ENCODE measurements at regions not wholly inside any gene's neighbourhood (a gene's known extent, or its start where the extent isn't known, plus 50 kb on each side); places are given as distances from the start of the nearest gene placed in this dataset.

GRCh38 chr21:32954353-32954752 is 71.4 kb upstream of the OLIG2 start:
- dilution Hi-C loops (cut with HindIII; ENCODE audit: low sequenced_read_pairs, unreplicated experiment) (no loop called here), in situ Hi-C loops (cut with MboI; ENCODE audit: low sequenced_read_pairs) (no loop called here), intact Hi-C loops (cut with micrococcal nuclease) (no loop called here)
- Histone ChIP-seq H3K4me3 (ENCODE audit: insufficient read depth, low read depth, low read length) (no peak overlapping the region), H3K4me1 (ENCODE audit: control insufficient read depth, insufficient read depth, low read length) (no peaks in the 10 kb centered on the region), H3K4ac (ENCODE audit: low read depth, low read length) (no peak overlapping the region), H3K27ac (ENCODE audit: insufficient read depth, low read length) (no peak overlapping the region), H2BK120ac (ENCODE audit: low read depth, low read length) (no peak overlapping the region), H3K79me1 (ENCODE audit: low read depth in 1 of 2, low read length in 2 of 2) (no peaks in the 10 kb centered on the region), H4K8ac (ENCODE audit: low read depth in 2 of 2, low read length in 2 of 2) (no peak overlapping the region), H3K9me3 (ENCODE audit: control insufficient read depth, insufficient read depth, low read length) (no peaks in the 10 kb centered on the region), H3K9me1 (ENCODE audit: insufficient read depth, low read length) (no peaks in the 10 kb centered on the region), H4K91ac (ENCODE audit: insufficient read depth, low read depth, low read length) (no peak overlapping the region), H2AK9ac (replicated peaks; ENCODE audit: low read depth, low read length, poor library complexity) (no peak overlapping the region), H3K36me3 (ENCODE audit: control insufficient read depth, insufficient read depth, low read length) (no peaks in the 10 kb centered on the region), H3K18ac (ENCODE audit: low read depth, low read length) (no peak overlapping the region), H3K9ac (ENCODE audit: low read depth, low read length) (no peak overlapping the region), H3K23ac (ENCODE audit: low read depth, low read length) (no peak overlapping the region), H2BK20ac (ENCODE audit: low read depth, low read length) (no peak overlapping the region), H4K20me1 (ENCODE audit: insufficient read depth, low read length) (no peaks in the 10 kb centered on the region), H3K56ac (ENCODE audit: extremely low read depth, insufficient read depth, low read length) (no peak overlapping the region), H3K14ac (replicated peaks; ENCODE audit: low read depth, low read length) (no peak overlapping the region), H3K27me3 (ENCODE audit: control insufficient read depth, insufficient read depth, low read length) (peaks cover 47% of the 10 kb centered on the region), H2AK5ac (ENCODE audit: low read depth, low read length) (no peak overlapping the region), H4K5ac (ENCODE audit: low read depth, low read length) (no peak overlapping the region), H2BK5ac (ENCODE audit: low read depth, low read length, poor library complexity, severe bottlenecking) (no peak overlapping the region), H2BK15ac (ENCODE audit: low read depth, low read length) (no peak overlapping the region), H3K4me2 (ENCODE audit: low read depth, low read length) (no peak overlapping the region), H2AFZ (replicated peaks; ENCODE audit: low read length, poor library complexity) (no peak overlapping the region)
- no TSS peak for BruUV-seq (replicated peaks)
- WGBS, 2 experiments (ENCODE audit: extremely low coverage in 2 of 2, insufficient read length in 1 of 2), result 43% methylated on average over 1 of the region's 7 CpGs; no CpG with 5 or more reads in 1 of the 2 experiments
- ChIA-PET POLR2A (ENCODE audit: unreplicated experiment) (no interaction called here), CTCF (interaction anchor here (1.6 kb wide), 1 partner anchor 14 kb away, joined by 4 read pairs; no protein-coding TSS in a partner anchor)
- no peak for TF ChIP-seq RCOR1 (IDR thresholded peaks at IDR 0.05; ENCODE audit: insufficient replicate concordance, low read length)
- no peak for TF ChIP-seq ELK1 (IDR thresholded peaks at IDR 0.05; ENCODE audit: borderline replicate concordance, low read depth, low read length)
- TF ChIP-seq CTCF (conservative IDR thresholded peaks at IDR 0.05; ENCODE audit: low read depth, low read length), result no peak
- no peak for TF ChIP-seq RAD21 (IDR thresholded peaks at IDR 0.05; ENCODE audit: low read length)
- no peak for TF ChIP-seq SMC3 (IDR thresholded peaks at IDR 0.05; ENCODE audit: low read depth, low read length)
- TF ChIP-seq MXI1 (IDR thresholded peaks at IDR 0.05; ENCODE audit: borderline replicate concordance, low read depth, low read length), result no peak
- no peak for TF ChIP-seq CEBPB (IDR thresholded peaks at IDR 0.05; ENCODE audit: low read depth, low read length)
- TF ChIP-seq FOS (IDR thresholded peaks at IDR 0.05; ENCODE audit: low read depth, low read length), result no peak
- no peak for TF ChIP-seq MAZ (IDR thresholded peaks at IDR 0.05; ENCODE audit: borderline replicate concordance, low read depth, low read length)
- TF ChIP-seq BHLHE40 (IDR thresholded peaks at IDR 0.05; ENCODE audit: low read depth, low read length), result no peak
- no peak for TF ChIP-seq CHD1 (IDR thresholded peaks at IDR 0.05; ENCODE audit: low read depth, low read length)
- no peak for TF ChIP-seq USF2 (IDR thresholded peaks at IDR 0.05; ENCODE audit: low read depth, low read length)
- TF ChIP-seq NFE2L2 (IDR thresholded peaks at IDR 0.05; ENCODE audit: low read depth, low read length), result no peak
- TF ChIP-seq MAFK (IDR thresholded peaks at IDR 0.05; ENCODE audit: low read depth, low read length), result no peak
- TF ChIP-seq RFX5 (IDR thresholded peaks at IDR 0.05; ENCODE audit: low read depth, low read length), result no peak
- no peak for TF ChIP-seq POLR2A (IDR thresholded peaks at IDR 0.05; ENCODE audit: low read depth, low read length)
- DNase-seq (no peak), ATAC-seq (ENCODE audit: low read depth) (no peak)

All from IMR-90 (cell line).